ENCODE measurements at regions not wholly inside any gene's neighbourhood (a gene's known extent, or its start where the extent isn't known, plus 50 kb on each side); places are given as distances from the start of the nearest gene placed in this dataset.

- H3K36me3 ChIP-seq, result no peaks in the 10 kb centered on the region
- TF ChIP-seq POLR2AphosphoS5 (IDR thresholded peaks at IDR 0.05), result no peak
- no peak for TF ChIP-seq CTCF (IDR thresholded peaks at IDR 0.05)
- TF ChIP-seq POLR2A (IDR thresholded peaks at IDR 0.05), result no peak
- no peak for DNase-seq (ENCODE audit: low spot score)
- no peaks in the 10 kb centered on the region for H3K9me3 ChIP-seq
- intact Hi-C loops (cut with DNase I), result no loop called here
- 67% methylated on average over 3 of the region's 3 CpGs for WGBS
- no peak overlapping the region for H3K27ac ChIP-seq
- H3K27me3 ChIP-seq (replicated peaks; ENCODE audit: insufficient read depth), result no peaks in the 10 kb centered on the region
- H3K4me3 ChIP-seq, result no peak overlapping the region
- no peaks in the 10 kb centered on the region for H3K4me1 ChIP-seq (replicated peaks)
These were observed 627.5 kb downstream of the PCDH19 start for GRCh38 chrX:99782516-99783040.

- Histone ChIP-seq H3K4me1 (replicated peaks) (no peaks in the 10 kb centered on the region), H3K4me3 (no peak overlapping the region), H3K27me3 (replicated peaks; ENCODE audit: insufficient read depth) (no peaks in the 10 kb centered on the region), H3K27ac (no peak overlapping the region), H3K9me3 (no peaks in the 10 kb centered on the region), H3K36me3 (no peaks in the 10 kb centered on the region)
- no peak for DNase-seq (ENCODE audit: low spot score)
- WGBS, result 92% methylated on average over 1 of the region's 1 CpG
- TF ChIP-seq POLR2AphosphoS5 (IDR thresholded peaks at IDR 0.05) (no peak), CTCF (IDR thresholded peaks at IDR 0.05) (no peak), POLR2A (IDR thresholded peaks at IDR 0.05) (no peak)
- intact Hi-C loops (cut with DNase I), result no loop called here
These were observed 632.2 kb downstream of the PCDH19 start for GRCh38 chrX:99777912-99778311.

- intact Hi-C loops (cut with DNase I), result no loop called here
- no peaks in the 10 kb centered on the region for H3K27me3 ChIP-seq (replicated peaks; ENCODE audit: insufficient read depth)
- H3K9me3 ChIP-seq, result no peaks in the 10 kb centered on the region
- TF ChIP-seq POLR2A (IDR thresholded peaks at IDR 0.05), result no peak
- no peak for TF ChIP-seq CTCF (IDR thresholded peaks at IDR 0.05)
- no peak for TF ChIP-seq POLR2AphosphoS5 (IDR thresholded peaks at IDR 0.05)
- no peaks in the 10 kb centered on the region for H3K4me1 ChIP-seq (replicated peaks)
- H3K36me3 ChIP-seq, result no peaks in the 10 kb centered on the region
- no peak overlapping the region for H3K27ac ChIP-seq
- DNase-seq (ENCODE audit: low spot score), result no peak
- H3K4me3 ChIP-seq, result no peak overlapping the region
- 88% methylated on average over 3 of the region's 3 CpGs for whole genome bisulfite sequencing
These were observed 648.3 kb downstream of the PCDH19 start for GRCh38 chrX:99761731-99762130.

- DNase-seq (ENCODE audit: low spot score), result no peak
- Histone ChIP-seq H3K4me3 (no peak overlapping the region), H3K9me3 (no peaks in the 10 kb centered on the region), H3K4me1 (replicated peaks) (no peaks in the 10 kb centered on the region), H3K36me3 (no peaks in the 10 kb centered on the region), H3K27me3 (replicated peaks; ENCODE audit: insufficient read depth) (no peaks in the 10 kb centered on the region), H3K27ac (no peak overlapping the region)
- TF ChIP-seq POLR2AphosphoS5 (IDR thresholded peaks at IDR 0.05) (no peak), POLR2A (IDR thresholded peaks at IDR 0.05) (no peak)
- 68% methylated on average over 4 of the region's 4 CpGs for WGBS
- intact Hi-C loops (cut with DNase I), result no loop called here
These were observed 657.3 kb downstream of the PCDH19 start for GRCh38 chrX:99752776-99753175.

- 96% methylated on average over 1 of the region's 1 CpG for WGBS
- TF ChIP-seq CTCF (IDR thresholded peaks at IDR 0.05) (no peak), POLR2AphosphoS5 (IDR thresholded peaks at IDR 0.05) (no peak), POLR2A (IDR thresholded peaks at IDR 0.05) (no peak)
- H3K36me3 ChIP-seq, result no peaks in the 10 kb centered on the region
- intact Hi-C loops (cut with DNase I), result no loop called here
- no peaks in the 10 kb centered on the region for H3K4me1 ChIP-seq (replicated peaks)
- no peak overlapping the region for H3K27ac ChIP-seq
- no peaks in the 10 kb centered on the region for H3K27me3 ChIP-seq (replicated peaks; ENCODE audit: insufficient read depth)
- DNase-seq (ENCODE audit: low spot score), result no peak
- H3K4me3 ChIP-seq, result no peak overlapping the region
- H3K9me3 ChIP-seq, result no peaks in the 10 kb centered on the region
These were observed 659.4 kb downstream of the PCDH19 start for GRCh38 chrX:99750721-99751120.
